ENCODE measurements at regions not wholly inside any gene's neighbourhood (a gene's known extent, or its start where the extent isn't known, plus 50 kb on each side); places are given as distances from the start of the nearest gene placed in this dataset.

DNA sequence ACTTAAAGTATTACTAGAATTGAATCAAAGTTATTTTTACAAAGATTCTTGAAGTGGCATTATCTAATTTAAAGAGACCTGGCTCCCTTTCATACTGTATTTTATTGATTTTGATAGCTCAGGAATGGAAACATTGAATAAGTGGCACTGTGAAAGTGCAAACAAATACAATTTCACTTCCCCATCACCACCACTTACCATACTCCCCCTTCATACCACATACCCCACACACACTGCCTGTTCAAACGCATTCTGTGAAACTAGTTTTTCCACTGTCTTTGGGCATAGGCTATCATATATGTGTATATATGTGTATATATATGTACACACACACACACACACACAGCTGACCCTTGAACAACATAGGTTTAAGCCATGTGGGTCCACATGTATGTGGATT lies 62.1 kb upstream of the ATG10 start:
- Histone ChIP-seq H3K36me3 (ENCODE audit: control insufficient read depth, insufficient read depth, low read length) (no peaks in the 10 kb centered on the region), H2AK5ac (ENCODE audit: low read depth, low read length) (no peak overlapping the region), H4K8ac (ENCODE audit: low read depth in 2 of 2, low read length in 2 of 2) (no peak overlapping the region), H2BK15ac (ENCODE audit: low read depth, low read length) (no peak overlapping the region), H3K56ac (ENCODE audit: extremely low read depth, insufficient read depth, low read length) (no peak overlapping the region), H3K9me1 (ENCODE audit: insufficient read depth, low read length) (peaks cover 3% of the 10 kb centered on the region; the same call in 1 of the 2 replicates), H3K4ac (ENCODE audit: low read depth, low read length) (no peak overlapping the region), H2AK9ac (replicated peaks; ENCODE audit: low read depth, low read length, poor library complexity) (no peak overlapping the region), H2AFZ (replicated peaks; ENCODE audit: low read length, poor library complexity) (no peak overlapping the region), H3K4me1 (ENCODE audit: control insufficient read depth, insufficient read depth, low read length) (peaks cover 1% of the 10 kb centered on the region; the same call in 1 of the 2 replicates), H3K4me2 (ENCODE audit: low read depth, low read length) (no peak overlapping the region), H4K5ac (ENCODE audit: low read depth, low read length) (no peak overlapping the region), H2BK5ac (ENCODE audit: low read depth, low read length, poor library complexity, severe bottlenecking) (no peak overlapping the region), H3K9me3 (ENCODE audit: control insufficient read depth, insufficient read depth, low read length) (no peaks in the 10 kb centered on the region), H2BK20ac (ENCODE audit: low read depth, low read length) (no peak overlapping the region), H3K9ac (ENCODE audit: low read depth, low read length) (no peak overlapping the region), H2BK120ac (ENCODE audit: low read depth, low read length) (no peak overlapping the region), H3K14ac (replicated peaks; ENCODE audit: low read depth, low read length) (no peak overlapping the region), H3K79me1 (ENCODE audit: low read depth in 1 of 2, low read length in 2 of 2) (no peaks in the 10 kb centered on the region), H3K4me3 (ENCODE audit: insufficient read depth, low read depth, low read length) (no peak overlapping the region), H4K91ac (ENCODE audit: insufficient read depth, low read depth, low read length) (no peak overlapping the region), H3K27me3 (ENCODE audit: control insufficient read depth, insufficient read depth, low read length) (no peaks in the 10 kb centered on the region; the same call in 1 of the 2 replicates), H3K18ac (ENCODE audit: low read depth, low read length) (no peak overlapping the region), H3K27ac (ENCODE audit: insufficient read depth, low read length) (no peak overlapping the region), H3K23ac (ENCODE audit: low read depth, low read length) (no peak overlapping the region), H4K20me1 (ENCODE audit: insufficient read depth, low read length) (no peaks in the 10 kb centered on the region)
- in situ Hi-C loops (cut with MboI; ENCODE audit: low sequenced_read_pairs) (no loop called here), intact Hi-C loops (cut with micrococcal nuclease) (no loop called here), dilution Hi-C loops (cut with HindIII; ENCODE audit: low sequenced_read_pairs, unreplicated experiment) (no loop called here)
- no peak for DNase-seq
- no CpG with 5 or more reads among the region's 1 CpG for WGBS, 2 experiments (ENCODE audit: extremely low coverage in 2 of 2, insufficient read length in 1 of 2)
- TF ChIP-seq RFX5 (IDR thresholded peaks at IDR 0.05; ENCODE audit: low read depth, low read length) (no peak), SMC3 (IDR thresholded peaks at IDR 0.05; ENCODE audit: low read depth, low read length) (no peak), CHD1 (IDR thresholded peaks at IDR 0.05; ENCODE audit: low read depth, low read length) (no peak), MXI1 (IDR thresholded peaks at IDR 0.05; ENCODE audit: borderline replicate concordance, low read depth, low read length) (no peak), RAD21 (IDR thresholded peaks at IDR 0.05; ENCODE audit: low read length) (no peak), RCOR1 (IDR thresholded peaks at IDR 0.05; ENCODE audit: insufficient replicate concordance, low read length) (no peak)
- TF ChIP-seq, protein P1, sequence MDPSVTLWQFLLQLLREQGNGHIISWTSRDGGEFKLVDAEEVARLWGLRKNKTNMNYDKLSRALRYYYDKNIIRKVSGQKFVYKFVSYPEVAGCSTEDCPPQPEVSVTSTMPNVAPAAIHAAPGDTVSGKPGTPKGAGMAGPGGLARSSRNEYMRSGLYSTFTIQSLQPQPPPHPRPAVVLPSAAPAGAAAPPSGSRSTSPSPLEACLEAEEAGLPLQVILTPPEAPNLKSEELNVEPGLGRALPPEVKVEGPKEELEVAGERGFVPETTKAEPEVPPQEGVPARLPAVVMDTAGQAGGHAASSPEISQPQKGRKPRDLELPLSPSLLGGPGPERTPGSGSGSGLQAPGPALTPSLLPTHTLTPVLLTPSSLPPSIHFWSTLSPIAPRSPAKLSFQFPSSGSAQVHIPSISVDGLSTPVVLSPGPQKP (IDR thresholded peaks at IDR 0.05; ENCODE audit: borderline replicate concordance, low read depth, low read length): no peak
- TF ChIP-seq, protein P2, sequence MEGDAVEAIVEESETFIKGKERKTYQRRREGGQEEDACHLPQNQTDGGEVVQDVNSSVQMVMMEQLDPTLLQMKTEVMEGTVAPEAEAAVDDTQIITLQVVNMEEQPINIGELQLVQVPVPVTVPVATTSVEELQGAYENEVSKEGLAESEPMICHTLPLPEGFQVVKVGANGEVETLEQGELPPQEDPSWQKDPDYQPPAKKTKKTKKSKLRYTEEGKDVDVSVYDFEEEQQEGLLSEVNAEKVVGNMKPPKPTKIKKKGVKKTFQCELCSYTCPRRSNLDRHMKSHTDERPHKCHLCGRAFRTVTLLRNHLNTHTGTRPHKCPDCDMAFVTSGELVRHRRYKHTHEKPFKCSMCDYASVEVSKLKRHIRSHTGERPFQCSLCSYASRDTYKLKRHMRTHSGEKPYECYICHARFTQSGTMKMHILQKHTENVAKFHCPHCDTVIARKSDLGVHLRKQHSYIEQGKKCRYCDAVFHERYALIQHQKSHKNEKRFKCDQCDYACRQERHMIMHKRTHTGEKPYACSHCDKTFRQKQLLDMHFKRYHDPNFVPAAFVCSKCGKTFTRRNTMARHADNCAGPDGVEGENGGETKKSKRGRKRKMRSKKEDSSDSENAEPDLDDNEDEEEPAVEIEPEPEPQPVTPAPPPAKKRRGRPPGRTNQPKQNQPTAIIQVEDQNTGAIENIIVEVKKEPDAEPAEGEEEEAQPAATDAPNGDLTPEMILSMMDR (conservative IDR thresholded peaks at IDR 0.05; ENCODE audit: low read depth, low read length): no peak
- POLR2A ChIA-PET (ENCODE audit: unreplicated experiment): no interaction called here
- CTCF ChIA-PET: no interaction called here
- no peak for ATAC-seq (ENCODE audit: low read depth)
- no TSS peak for BruUV-seq (replicated peaks)
